ENCODE measurements at regions not wholly inside any gene's neighbourhood (a gene's known extent, or its start where the extent isn't known, plus 50 kb on each side); places are given as distances from the start of the nearest gene placed in this dataset.

DNA sequence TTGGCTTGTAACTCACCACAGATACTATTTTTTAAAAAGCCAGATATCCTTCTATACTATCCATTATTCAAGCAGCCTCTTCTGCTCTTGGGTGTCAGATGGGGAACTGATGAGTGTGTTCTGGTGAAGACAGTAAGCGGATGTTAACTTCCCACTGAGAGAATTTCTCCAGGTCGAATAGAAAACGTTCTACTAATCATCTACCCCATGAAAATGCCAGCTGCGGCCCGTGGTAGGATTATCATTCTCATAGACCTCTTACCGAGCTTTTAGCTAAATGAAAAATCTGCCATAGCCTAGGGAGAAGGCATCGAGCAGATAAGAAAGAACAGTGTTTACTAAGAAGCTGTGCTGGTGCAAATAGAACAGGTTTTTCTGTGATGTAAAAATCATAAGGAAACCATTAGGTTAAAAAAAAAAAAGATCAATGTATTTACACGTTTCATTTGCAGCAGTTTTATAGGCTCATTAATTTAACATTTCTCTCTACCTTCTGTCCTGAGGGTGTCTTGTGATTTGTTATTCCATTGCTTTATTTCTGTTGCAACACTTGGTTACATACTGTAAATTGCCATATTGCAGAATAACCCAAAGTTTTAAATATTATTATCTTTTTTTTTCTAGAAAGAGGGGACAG is 1521.5 kb upstream of the ZEB2 start:
- TF ChIP-seq, protein P1, sequence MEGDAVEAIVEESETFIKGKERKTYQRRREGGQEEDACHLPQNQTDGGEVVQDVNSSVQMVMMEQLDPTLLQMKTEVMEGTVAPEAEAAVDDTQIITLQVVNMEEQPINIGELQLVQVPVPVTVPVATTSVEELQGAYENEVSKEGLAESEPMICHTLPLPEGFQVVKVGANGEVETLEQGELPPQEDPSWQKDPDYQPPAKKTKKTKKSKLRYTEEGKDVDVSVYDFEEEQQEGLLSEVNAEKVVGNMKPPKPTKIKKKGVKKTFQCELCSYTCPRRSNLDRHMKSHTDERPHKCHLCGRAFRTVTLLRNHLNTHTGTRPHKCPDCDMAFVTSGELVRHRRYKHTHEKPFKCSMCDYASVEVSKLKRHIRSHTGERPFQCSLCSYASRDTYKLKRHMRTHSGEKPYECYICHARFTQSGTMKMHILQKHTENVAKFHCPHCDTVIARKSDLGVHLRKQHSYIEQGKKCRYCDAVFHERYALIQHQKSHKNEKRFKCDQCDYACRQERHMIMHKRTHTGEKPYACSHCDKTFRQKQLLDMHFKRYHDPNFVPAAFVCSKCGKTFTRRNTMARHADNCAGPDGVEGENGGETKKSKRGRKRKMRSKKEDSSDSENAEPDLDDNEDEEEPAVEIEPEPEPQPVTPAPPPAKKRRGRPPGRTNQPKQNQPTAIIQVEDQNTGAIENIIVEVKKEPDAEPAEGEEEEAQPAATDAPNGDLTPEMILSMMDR (IDR thresholded peaks at IDR 0.05), result no peak
- no peak for TF ChIP-seq POLR2A (IDR thresholded peaks at IDR 0.05)
